ENCODE measurements at regions not wholly inside any gene's neighbourhood (a gene's known extent, or its start where the extent isn't known, plus 50 kb on each side); places are given as distances from the start of the nearest gene placed in this dataset.

DNA sequence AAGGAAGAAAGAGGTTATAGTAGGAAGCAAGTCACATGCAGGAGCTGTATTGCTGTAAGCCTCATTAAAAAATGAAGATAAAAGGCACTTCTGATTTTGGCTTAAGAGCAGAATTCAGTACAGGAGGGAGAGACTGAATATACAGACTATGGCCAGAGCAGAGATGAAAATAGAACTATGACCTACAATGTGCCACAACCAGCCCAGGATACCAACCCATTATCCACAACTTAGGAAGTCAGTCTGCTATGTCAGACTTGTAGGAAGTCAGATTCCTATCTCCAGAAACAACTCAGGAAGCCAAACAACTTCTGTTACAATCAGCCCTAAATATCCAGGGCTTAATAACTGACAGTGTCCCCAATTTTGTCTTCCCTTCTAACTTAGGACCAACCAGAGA is 156.2 kb upstream of the ANKH start:
- TF ChIP-seq, protein P1, sequence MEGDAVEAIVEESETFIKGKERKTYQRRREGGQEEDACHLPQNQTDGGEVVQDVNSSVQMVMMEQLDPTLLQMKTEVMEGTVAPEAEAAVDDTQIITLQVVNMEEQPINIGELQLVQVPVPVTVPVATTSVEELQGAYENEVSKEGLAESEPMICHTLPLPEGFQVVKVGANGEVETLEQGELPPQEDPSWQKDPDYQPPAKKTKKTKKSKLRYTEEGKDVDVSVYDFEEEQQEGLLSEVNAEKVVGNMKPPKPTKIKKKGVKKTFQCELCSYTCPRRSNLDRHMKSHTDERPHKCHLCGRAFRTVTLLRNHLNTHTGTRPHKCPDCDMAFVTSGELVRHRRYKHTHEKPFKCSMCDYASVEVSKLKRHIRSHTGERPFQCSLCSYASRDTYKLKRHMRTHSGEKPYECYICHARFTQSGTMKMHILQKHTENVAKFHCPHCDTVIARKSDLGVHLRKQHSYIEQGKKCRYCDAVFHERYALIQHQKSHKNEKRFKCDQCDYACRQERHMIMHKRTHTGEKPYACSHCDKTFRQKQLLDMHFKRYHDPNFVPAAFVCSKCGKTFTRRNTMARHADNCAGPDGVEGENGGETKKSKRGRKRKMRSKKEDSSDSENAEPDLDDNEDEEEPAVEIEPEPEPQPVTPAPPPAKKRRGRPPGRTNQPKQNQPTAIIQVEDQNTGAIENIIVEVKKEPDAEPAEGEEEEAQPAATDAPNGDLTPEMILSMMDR (IDR thresholded peaks at IDR 0.05; ENCODE audit: low read depth, low read length, missing control alignments): no peak
- H3K4me3 ChIP-seq (replicated peaks; ENCODE audit: low read depth, low read length): no peak overlapping the region

GRCh38 chr5:15026944-15027343 is 155.4 kb upstream of the ANKH start:
- TF ChIP-seq, protein P1 (IDR thresholded peaks at IDR 0.05; ENCODE audit: low read depth, low read length, missing control alignments): no peak
- H3K4me3 ChIP-seq (replicated peaks; ENCODE audit: low read depth, low read length): no peak overlapping the region

More for the DNA sequence above, 156.2 kb upstream of the ANKH start:
- DNase-seq (ENCODE audit: extremely low read depth, low read depth): no peak

DNA sequence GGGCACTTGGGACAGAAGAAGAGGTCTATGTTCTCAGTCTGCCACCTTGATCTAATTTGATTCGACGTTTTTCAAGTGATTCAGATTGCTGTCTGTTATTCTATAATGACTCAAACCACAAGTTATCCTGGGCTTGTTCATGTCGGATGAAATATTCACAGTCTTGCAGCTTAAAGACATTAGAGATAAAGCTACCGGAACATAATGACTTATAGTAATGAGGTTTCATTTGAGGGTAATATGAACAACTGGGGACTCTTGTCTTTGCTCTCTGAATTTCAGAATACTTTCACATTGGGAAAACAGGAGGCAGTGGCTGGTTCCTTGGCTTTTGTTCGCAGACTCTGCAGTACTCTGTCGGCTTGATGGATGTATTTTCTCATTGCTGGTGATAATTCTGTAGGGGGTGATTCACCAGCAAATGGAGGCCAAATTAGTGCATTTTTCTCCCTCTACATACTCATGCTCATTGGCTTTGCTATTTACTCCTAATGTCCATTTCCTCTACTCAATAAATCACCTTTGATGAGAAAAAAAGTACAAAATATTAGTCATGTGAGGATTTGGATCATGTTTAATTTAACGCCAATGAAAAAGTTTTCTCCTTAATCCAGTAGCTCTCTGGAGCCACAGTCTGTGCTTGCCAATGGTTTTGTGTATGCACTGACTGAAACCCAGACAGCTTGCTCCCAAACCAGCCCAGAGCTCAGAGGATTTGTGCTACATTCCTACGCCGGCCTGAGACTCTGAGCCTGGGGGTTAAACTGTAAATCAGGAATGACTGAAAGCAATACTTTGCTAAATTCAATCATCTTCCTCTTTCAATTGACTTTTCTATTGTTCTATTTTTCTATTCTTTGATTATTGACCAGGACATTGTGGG is 154.7 kb upstream of the ANKH start:
- DNase-seq (ENCODE audit: extremely low read depth, low read depth): no peak
- H3K4me3 ChIP-seq (replicated peaks; ENCODE audit: low read depth, low read length): no peak overlapping the region
- TF ChIP-seq, protein P1 (IDR thresholded peaks at IDR 0.05; ENCODE audit: low read depth, low read length, missing control alignments): no peak

More at GRCh38 chr5:15026944-15027343, 155.4 kb upstream of the ANKH start:
- no peak for DNase-seq (ENCODE audit: extremely low read depth, low read depth)

- H3K4me3 ChIP-seq (replicated peaks; ENCODE audit: low read depth, low read length): no peak overlapping the region
- DNase-seq (ENCODE audit: extremely low read depth, low read depth): no peak
- TF ChIP-seq, protein P1 (IDR thresholded peaks at IDR 0.05; ENCODE audit: low read depth, low read length, missing control alignments): no peak
These were observed 152.3 kb upstream of the ANKH start for GRCh38 chr5:15023846-15024245.

- DNase-seq (ENCODE audit: extremely low read depth, low read depth): no peak
- TF ChIP-seq, protein P1 (IDR thresholded peaks at IDR 0.05; ENCODE audit: low read depth, low read length, missing control alignments): no peak
- no peak overlapping the region for H3K4me3 ChIP-seq (replicated peaks; ENCODE audit: low read depth, low read length)
These were observed 151.7 kb upstream of the ANKH start for GRCh38 chr5:15023266-15023665.

DNA sequence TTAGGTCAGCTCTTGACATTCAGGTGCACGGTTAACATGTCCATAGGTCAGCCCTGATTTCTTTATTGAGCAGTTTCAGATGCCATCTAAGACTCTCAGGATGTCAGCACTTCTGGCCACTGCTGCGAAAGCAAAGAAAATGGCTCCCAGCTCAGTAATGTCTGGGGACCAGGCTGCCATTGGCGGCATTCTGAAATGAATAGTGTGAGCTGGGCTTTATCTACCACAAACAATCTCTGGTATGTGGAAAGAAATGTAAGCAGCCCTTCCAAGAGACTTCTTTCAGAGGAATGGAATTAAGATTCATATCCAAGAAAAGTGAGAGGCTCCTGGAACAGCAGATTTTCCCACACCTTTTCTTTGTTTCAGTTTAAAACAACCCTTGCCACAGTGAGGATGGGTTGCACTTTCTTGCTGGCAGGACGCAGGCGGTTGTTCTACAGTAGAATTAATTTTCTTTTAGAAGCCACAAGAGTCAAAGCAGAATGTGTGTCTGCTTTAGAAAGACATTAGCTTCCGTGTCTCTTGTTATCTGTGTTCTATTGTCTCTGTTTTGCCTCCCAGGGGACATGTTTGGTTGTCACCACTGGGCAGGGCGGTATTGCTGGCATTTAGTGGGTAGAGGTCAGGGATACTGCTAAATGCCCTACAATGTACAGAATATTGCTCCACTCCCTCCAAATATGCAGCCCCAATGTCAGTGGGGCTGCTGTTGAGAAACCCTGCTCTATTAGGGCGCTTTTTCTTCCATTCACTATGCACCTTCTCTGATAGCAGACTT is 149.9 kb upstream of the ANKH start:
- DNase-seq (ENCODE audit: extremely low read depth, low read depth): no peak
- H3K4me3 ChIP-seq (replicated peaks; ENCODE audit: low read depth, low read length): no peak overlapping the region
- TF ChIP-seq, protein P1 (IDR thresholded peaks at IDR 0.05; ENCODE audit: low read depth, low read length, missing control alignments): no peak
